Hepatocyte (in vitro differentiated cells): ENCODE measurements at regions not wholly inside any gene's neighbourhood (a gene's known extent, or its start where the extent isn't known, plus 50 kb on each side); places are given as distances from the start of the nearest gene placed in this dataset.

ENCODE experiments used
- DNase-seq: peaks from one replicate; pipeline ENCODE4 v3.0.0-alpha.2; 2016; ENCODE audit warnings: low spot score
- H2AFZ ChIP-seq: fragments of 200-600 bp; sonication (generic); 2 replicates; pipeline ENCODE4 v1.6.0; 2016; ENCODE audit warnings: antibody characterized with exemption, mild to moderate bottlenecking
- H3K27ac ChIP-seq: fragments of 200-600 bp; sonication (generic); 2 replicates; pipeline ENCODE4 v1.5.1; 2016; ENCODE audit warnings: mild to moderate bottlenecking
- H3K27me3 ChIP-seq: fragments of 200-600 bp; sonication (generic); 2 replicates; pipeline ENCODE4 v1.6.1; 2016
- H3K36me3 ChIP-seq: fragments of 200-600 bp; sonication (generic); replicated peaks from 2 replicates; pipeline ENCODE4 v1.5.1; 2016; ENCODE audit warnings: low read depth; ENCODE audit not compliant: insufficient read depth
- H3K4me1 ChIP-seq: fragments of 200-600 bp; sonication (generic); 2 replicates; pipeline ENCODE4 v1.5.1; 2016; ENCODE audit warnings: mild to moderate bottlenecking, moderate library complexity; ENCODE audit not compliant: insufficient read depth
- H3K4me2 ChIP-seq: fragments of 200-600 bp; sonication (generic); 2 replicates; pipeline ENCODE4 v1.6.0; 2016
- H3K4me3 ChIP-seq: fragments of 200-600 bp; sonication (generic); 2 replicates; pipeline ENCODE4 v1.5.1; 2016; ENCODE audit warnings: mild to moderate bottlenecking
- H3K79me2 ChIP-seq: fragments of 200-600 bp; sonication (generic); 2 replicates; pipeline ENCODE4 v1.6.0; 2017; ENCODE audit warnings: mild to moderate bottlenecking
- H3K9me2 ChIP-seq: fragments of 200-600 bp; sonication (generic); replicated peaks from 2 replicates; pipeline ENCODE4 v1.6.0; 2017; ENCODE audit warnings: mild to moderate bottlenecking; ENCODE audit not compliant: insufficient read depth
- H3K9me3 ChIP-seq: fragments of 200-600 bp; sonication (generic); 2 replicates; pipeline ENCODE4 v1.5.1; 2016; ENCODE audit warnings: low read depth, mild to moderate bottlenecking
- H4K20me1 ChIP-seq: fragments of 200-600 bp; sonication (generic); 2 replicates; pipeline ENCODE4 v1.6.0; 2016; ENCODE audit warnings: mild to moderate bottlenecking; ENCODE audit not compliant: insufficient read depth, poor library complexity, severe bottlenecking
- EZH2 ChIP-seq: fragments of 200-600 bp; sonication (generic); IDR thresholded peaks from 2 replicates; pipeline ENCODE4 v1.6.1; 2016; ENCODE audit warnings: antibody characterized with exemption, mild to moderate bottlenecking, borderline replicate concordance
- EZH2phosphoT487 ChIP-seq: fragments of 200-600 bp; sonication (generic); IDR thresholded peaks from one replicate; pipeline ENCODE4 v1.6.1; 2018; ENCODE audit warnings: antibody characterized with exemption, mild to moderate bottlenecking, low read depth, moderate library complexity; ENCODE audit not compliant: unreplicated experiment, severe bottlenecking
- WGBS: methylation state at CpG from one replicate; pipeline ENCODE4 v1.1.6; 2016; ENCODE audit warnings: low lambda C conversion rate; ENCODE audit errors: missing lambda C conversion rate; 5-methylcytosine and 5-hydroxymethylcytosine counted together
- TF ChIP-seq, protein P1 (sequence below): fragments of 200-600 bp; sonication (generic); IDR thresholded peaks from 2 replicates; pipeline ENCODE4 v1.5.1; 2016; ENCODE audit warnings: antibody characterized with exemption, mild to moderate bottlenecking; ENCODE audit not compliant: poor library complexity

DNA sequence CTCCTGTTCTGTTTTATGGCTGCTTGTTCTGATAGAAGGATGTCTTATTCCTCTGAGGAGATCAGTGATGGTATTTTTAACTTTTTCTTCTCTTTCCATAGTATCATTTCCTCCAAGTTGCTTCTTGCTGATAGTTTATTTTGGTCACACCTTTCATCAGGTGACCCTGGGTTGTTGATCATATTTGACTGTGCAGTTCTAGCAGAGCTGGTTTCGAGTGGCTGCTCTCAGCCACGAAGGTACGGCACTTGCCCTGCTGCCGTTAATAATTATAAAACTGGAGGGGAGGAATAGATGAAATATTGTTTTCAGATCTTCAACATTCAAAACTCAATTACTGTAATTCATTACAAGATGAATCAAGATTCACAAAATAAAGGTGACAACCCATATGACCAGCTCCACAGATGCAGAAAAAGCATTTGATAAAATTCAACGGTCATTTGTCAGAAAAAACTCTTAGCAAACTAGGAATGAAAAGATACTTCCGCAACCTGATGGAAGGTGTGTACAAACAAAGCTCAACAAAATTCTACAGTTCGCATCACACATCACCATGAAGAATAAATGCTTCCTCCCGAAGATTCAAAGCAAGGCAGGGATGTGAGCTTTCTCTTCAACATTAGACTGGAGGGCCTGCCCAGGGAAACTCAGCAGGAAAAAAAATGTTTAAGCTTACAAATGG, 59.2 kb upstream of the RTL6 start:
- DNase-seq: no peak
- WGBS: 90% methylated on average over 8 of the region's 8 CpGs

DNA sequence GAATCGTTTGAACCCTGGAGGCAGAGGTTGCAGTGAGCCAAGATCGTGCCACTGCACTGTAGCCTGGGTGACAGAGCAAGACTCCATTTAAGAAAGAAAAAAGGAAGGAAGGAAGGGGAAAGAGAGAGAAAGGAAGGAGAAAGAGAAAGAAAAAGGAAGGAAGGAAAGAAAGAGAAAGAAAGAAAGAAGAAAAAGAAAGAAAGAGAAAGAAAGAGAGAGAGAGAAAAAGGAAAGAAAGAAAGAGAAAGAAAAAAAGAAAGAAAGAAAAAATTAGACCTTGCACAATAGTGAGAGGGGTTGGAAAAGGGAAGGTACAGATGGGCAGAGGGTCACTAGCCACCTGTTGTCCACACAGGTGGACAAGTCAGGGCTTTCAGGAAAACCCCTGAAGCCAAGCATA, 57.6 kb upstream of the RTL6 start:
- H3K9me2 ChIP-seq: no peaks in the 10 kb centered on the region
- H3K9me3 ChIP-seq: no peaks in the 10 kb centered on the region
- 93% methylated on average over 2 of the region's 2 CpGs for WGBS
- H3K36me3 ChIP-seq: no peaks in the 10 kb centered on the region
- TF ChIP-seq EZH2: no peak
- H4K20me1 ChIP-seq: no peaks in the 10 kb centered on the region
- no peak for DNase-seq
- H3K79me2 ChIP-seq: no peaks in the 10 kb centered on the region
- H3K4me1 ChIP-seq: peaks cover 4% of the 10 kb centered on the region
- no peak overlapping the region for H3K4me3 ChIP-seq
- H3K4me2 ChIP-seq: no peak overlapping the region
- no peaks in the 10 kb centered on the region for H3K27me3 ChIP-seq
- H2AFZ ChIP-seq: no peak overlapping the region
- H3K27ac ChIP-seq: no peak overlapping the region

More for the DNA sequence above, 59.2 kb upstream of the RTL6 start:
- no peaks in the 10 kb centered on the region for H3K79me2 ChIP-seq
- H3K4me1 ChIP-seq: no peaks in the 10 kb centered on the region
- H3K4me2 ChIP-seq: no peak overlapping the region
- H3K9me3 ChIP-seq: no peaks in the 10 kb centered on the region
- H3K9me2 ChIP-seq: no peaks in the 10 kb centered on the region
- H3K27ac ChIP-seq: no peak overlapping the region
- no peaks in the 10 kb centered on the region for H3K36me3 ChIP-seq
- TF ChIP-seq EZH2: no peak
- TF ChIP-seq EZH2phosphoT487: no peak
- TF ChIP-seq, protein P1, sequence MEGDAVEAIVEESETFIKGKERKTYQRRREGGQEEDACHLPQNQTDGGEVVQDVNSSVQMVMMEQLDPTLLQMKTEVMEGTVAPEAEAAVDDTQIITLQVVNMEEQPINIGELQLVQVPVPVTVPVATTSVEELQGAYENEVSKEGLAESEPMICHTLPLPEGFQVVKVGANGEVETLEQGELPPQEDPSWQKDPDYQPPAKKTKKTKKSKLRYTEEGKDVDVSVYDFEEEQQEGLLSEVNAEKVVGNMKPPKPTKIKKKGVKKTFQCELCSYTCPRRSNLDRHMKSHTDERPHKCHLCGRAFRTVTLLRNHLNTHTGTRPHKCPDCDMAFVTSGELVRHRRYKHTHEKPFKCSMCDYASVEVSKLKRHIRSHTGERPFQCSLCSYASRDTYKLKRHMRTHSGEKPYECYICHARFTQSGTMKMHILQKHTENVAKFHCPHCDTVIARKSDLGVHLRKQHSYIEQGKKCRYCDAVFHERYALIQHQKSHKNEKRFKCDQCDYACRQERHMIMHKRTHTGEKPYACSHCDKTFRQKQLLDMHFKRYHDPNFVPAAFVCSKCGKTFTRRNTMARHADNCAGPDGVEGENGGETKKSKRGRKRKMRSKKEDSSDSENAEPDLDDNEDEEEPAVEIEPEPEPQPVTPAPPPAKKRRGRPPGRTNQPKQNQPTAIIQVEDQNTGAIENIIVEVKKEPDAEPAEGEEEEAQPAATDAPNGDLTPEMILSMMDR: no peak
- no peak overlapping the region for H2AFZ ChIP-seq
- no peaks in the 10 kb centered on the region for H3K27me3 ChIP-seq
- H3K4me3 ChIP-seq: no peak overlapping the region
- no peaks in the 10 kb centered on the region for H4K20me1 ChIP-seq

GRCh38 chr22:44555046-44555445, 57.0 kb upstream of the RTL6 start:
- Histone ChIP-seq H3K4me1 (peaks cover 4% of the 10 kb centered on the region), H3K9me3 (no peaks in the 10 kb centered on the region), H3K27me3 (no peaks in the 10 kb centered on the region), H3K27ac (no peak overlapping the region), H3K79me2 (no peaks in the 10 kb centered on the region), H3K9me2 (no peaks in the 10 kb centered on the region), H3K4me3 (no peak overlapping the region), H3K4me2 (no peak overlapping the region), H4K20me1 (no peaks in the 10 kb centered on the region), H3K36me3 (no peaks in the 10 kb centered on the region), H2AFZ (no peak overlapping the region)
- DNase-seq: no peak
- TF ChIP-seq, protein P1: no peak
- TF ChIP-seq EZH2phosphoT487 (no peak), EZH2 (no peak)
- 87% methylated on average over 6 of the region's 6 CpGs for WGBS

- Histone ChIP-seq H3K9me2 (no peaks in the 10 kb centered on the region), H3K4me3 (no peak overlapping the region), H3K27me3 (no peaks in the 10 kb centered on the region), H4K20me1 (no peaks in the 10 kb centered on the region), H3K4me1 (peaks cover 4% of the 10 kb centered on the region), H3K27ac (no peak overlapping the region), H3K36me3 (no peaks in the 10 kb centered on the region), H2AFZ (no peak overlapping the region), H3K4me2 (no peak overlapping the region), H3K9me3 (no peaks in the 10 kb centered on the region), H3K79me2 (no peaks in the 10 kb centered on the region)
- no peak for DNase-seq
- TF ChIP-seq, protein P1: no peak
- TF ChIP-seq EZH2: no peak
- no peak for TF ChIP-seq EZH2phosphoT487
- 89% methylated on average over 7 of the region's 7 CpGs for WGBS
These were observed 56.4 kb upstream of the RTL6 start for GRCh38 chr22:44554411-44554810.
